GM19438 (cell line): ENCODE measurements at regions not wholly inside any gene's neighbourhood (a gene's known extent, or its start where the extent isn't known, plus 50 kb on each side); places are given as distances from the start of the nearest gene placed in this dataset.
A peak's percentile ranks its signal among the peaks of the same experiment; 100 is the strongest.

Experiments used
- ATAC-seq: cut with Tn5 transposase; IDR thresholded peaks from one replicate; pipeline ENCODE4 v1.9.1; 2021; ENCODE audit warnings: low read depth; ENCODE audit not compliant: unreplicated experiment

DNA sequence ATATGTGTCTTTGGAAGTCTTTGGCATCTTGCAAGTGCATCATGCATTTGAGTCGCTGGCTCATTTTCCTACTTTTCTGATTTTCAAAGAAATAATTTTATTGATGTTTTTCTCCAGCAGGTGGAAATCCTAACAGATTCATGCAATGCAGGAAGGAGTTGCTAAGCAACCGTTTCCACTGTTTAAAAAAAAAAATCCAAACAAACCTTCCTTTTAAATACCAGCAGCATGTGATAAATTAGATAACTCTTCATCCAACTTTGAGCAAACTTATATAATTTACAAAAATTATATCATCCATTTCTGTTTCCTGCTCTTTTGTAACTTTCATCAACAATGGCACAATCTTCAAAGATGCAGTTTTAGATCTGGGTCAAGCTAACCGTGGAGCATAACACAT, 364.1 kb downstream of the MFSD1 start:
- ATAC-seq: no peak

DNA sequence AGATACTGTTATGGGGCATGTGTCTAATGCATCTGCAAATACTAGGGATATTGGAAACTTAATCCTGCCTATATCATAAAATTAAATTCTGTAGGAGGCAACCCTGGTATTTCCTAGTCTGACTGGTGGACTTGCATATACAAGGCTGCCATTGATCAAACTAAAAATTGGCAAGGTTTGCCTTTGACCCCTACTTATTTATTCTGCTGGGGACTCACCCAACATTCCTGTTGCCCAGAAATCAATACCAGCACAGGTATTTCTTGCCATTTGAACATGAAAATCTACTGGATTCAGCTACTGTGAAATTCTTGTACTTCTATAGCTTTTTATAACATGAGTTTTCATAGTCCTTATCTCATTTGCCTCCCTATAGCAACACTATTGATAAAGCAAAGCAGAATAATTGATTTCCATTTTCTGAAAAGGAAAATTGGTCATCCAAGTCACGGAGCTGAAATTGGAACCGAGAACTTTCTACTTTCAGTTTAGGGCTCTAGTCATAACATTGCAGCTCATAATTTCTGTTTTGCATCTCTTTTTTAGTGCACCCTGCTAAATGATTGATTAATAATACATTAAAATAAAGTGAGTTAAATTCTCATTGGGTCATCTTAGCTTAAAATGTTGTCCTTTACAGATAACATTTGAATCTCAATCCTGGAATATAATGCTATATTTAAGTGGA, 365.2 kb downstream of the MFSD1 start:
- ATAC-seq: no peak

DNA sequence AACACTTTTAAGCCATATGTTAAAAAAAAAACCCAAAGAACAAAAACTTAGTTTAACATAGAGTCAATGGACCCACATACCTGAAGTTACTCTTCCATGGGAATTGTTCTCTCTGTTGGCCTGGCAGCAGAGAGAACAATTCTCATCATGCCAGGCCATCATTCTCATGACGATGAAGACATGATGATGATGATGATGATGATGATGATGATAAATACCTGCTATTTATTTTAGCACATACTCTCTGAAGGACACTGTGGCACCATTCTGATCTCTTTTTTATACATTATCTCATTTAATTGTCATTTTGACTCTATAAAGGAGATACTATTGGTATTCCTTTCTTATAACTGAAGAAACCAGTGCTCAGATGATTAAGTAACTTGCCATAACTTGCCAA, 366.9 kb downstream of the MFSD1 start:
- ATAC-seq: no peak

DNA sequence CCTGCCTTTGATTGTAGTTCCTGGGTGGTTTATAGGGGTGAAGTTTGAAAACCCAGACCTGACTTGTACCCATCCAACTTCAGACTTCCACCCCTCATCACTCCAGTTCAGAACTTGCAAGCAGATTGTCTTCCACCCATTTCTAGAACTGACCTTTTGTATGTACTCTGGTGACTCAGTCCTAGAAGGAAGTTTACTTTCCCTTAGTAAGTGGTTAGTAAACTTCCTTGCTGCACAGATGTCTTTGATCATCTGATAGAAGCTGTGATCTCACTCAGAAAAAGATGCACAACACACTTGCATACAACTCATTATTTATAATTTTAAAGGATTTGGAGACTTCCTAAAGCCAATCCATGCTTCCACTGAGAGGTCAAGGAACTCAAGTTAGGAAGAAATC, 368.0 kb downstream of the MFSD1 start:
- ATAC-seq: no peak

DNA sequence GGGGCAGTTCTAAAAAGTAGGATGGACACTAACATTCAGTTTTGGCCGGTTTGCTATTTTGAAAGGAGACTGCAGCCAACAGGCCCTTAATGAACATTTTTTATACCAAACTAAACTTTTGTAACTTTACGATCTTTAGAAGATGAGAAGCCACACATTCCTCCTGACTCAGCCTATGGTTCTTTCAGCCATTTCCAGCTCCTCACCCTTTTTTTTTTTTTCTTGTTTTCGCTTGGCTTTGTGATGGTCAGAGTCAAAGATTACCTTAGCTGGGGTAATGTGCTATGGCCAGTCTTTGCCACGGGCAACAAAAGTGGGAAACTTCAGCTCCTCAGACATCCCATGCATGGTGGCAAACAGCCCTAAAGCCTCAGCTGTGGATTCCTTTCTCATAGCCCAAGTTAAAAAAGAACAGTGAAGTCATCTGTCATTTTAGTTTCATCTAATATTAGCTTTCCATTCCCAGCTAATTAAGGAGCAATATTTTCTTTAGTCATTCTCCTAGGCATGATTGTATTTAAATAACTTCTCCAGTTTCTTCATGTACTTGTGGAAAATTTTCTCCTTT, 368.7 kb downstream of the MFSD1 start:
- ATAC-seq: no peak

DNA sequence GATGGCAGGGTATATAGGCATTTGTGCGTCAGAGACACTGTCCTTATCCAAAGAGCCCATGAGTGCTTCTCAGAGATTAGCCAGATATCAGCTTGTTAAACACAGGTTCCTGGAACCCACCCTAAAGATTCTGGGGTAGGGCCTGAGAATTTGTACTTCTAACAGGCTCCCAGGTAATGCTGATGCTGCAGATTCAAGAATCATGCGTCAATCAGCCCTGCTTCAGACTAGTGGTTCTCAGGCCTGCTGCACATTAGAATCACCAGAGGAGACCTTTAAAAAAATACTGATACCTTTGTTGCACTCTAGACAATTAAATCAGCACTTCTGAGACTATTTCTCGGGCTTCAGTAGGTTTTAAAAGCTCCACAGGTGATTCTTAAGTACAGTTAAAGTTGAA, 369.5 kb downstream of the MFSD1 start:
- ATAC-seq: no peak

DNA sequence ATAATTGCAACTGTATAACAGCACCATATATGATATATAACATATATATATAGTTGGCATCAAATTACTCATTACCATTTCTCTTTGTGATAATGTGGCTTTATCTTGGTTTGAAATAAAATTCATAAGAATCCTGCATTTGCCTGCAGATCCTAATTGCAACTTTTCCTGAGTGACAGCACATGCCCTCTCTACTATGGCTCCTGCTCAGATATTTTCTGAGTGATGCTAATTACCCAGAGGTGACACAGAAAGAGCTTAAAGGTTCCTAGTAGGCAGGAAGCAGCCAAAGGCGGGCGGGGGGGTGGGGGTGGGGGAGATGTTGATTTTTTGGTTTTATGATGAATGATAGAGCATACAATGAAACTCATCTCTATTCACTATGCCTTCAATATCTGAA, 370.6 kb downstream of the MFSD1 start:
- ATAC-seq: no peak

DNA sequence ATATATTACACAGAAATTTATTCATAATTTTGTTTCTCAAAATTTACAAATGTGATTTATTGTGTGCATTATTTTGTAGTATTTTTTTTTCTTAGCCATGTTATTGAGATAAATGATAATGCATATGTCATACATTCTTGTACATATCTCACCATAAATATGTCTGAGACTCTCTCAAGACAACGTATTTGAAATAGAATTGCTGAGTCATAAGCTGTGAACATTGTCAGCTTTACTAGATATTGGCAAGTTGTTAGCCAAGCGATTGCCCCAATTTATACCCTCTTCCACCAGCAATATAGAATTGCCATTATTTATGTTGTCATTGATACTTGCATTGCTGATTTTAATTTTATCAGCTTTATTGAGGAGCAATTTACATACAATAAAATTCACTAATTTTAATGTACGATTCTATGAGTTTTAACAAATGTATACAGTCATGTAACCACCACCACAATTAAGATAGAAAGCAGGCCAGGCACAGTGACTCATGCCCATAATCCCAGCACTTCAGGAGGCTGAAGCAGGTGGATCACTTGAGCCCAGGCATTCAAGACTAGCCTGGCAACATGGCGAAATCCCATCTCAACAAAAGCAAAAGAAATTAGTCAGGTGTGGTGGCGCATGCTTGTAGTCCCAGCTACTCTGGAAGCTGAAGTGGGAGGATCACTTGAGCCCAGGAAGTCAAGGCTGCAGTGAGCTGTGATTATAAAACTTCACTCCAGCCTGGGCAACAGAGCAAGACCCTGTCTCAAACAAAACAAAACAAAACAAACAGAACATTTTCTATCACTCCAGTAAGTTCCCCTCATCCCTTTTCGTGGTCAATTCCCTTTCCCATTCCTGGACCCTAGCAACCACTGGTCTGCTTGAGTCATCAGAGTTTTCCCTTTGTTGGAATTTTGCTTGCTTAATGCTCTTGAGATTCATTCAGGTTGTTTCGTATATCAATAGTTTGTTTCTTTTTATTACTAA, 373.1 kb downstream of the MFSD1 start:
- ATAC-seq: no peak

DNA sequence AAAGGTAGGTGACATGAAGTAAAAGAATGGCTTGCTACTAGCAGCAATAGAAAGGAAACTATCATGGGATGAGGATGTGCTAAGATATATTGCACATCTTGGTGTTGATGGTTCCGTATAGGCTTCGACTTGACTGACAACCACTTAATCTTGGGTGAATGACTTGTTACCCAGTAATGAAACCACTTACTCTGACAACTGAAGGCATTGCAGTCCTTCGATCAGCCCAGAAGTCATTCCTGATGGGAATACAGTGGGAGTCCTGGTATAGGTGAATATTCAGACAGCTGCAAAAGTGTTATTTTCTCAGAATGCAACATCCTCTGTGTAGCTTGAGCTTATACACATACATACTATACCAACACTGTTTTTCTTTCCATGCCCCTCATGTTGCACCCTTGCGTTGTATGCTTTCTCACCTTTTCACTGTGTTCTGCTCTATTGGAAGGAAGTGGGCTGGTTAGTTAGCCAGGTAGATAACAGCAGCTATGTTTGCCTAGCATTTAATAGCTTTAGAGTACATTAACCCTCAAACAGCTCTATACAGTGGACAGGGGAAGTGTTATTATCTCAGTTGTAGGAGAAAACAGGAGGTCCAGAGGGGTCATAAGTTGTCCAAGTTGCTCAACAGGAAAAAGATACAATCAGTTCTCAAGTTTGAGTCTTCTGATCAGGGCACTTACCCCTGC, 376.5 kb downstream of the MFSD1 start:
- no peak for ATAC-seq

DNA sequence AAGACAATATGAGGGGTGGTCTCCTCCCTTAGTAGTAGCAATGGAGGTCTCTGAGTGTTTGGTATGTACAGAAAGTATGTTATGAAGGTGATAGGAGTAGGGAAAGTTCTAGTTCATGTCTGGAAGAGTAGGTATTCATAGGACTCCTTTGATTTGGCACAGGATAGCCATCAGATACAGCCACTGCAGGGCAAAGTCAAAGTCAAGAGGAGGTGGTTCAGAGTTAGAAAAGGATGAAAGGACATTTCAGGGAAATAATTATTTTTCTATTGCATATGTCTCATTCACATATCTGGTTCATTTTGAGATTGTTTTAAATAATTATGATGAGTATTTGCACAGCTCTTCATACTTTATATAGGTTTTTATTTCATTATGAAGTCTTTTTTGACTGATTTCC, 381.1 kb downstream of the MFSD1 start:
- ATAC-seq: no peak

DNA sequence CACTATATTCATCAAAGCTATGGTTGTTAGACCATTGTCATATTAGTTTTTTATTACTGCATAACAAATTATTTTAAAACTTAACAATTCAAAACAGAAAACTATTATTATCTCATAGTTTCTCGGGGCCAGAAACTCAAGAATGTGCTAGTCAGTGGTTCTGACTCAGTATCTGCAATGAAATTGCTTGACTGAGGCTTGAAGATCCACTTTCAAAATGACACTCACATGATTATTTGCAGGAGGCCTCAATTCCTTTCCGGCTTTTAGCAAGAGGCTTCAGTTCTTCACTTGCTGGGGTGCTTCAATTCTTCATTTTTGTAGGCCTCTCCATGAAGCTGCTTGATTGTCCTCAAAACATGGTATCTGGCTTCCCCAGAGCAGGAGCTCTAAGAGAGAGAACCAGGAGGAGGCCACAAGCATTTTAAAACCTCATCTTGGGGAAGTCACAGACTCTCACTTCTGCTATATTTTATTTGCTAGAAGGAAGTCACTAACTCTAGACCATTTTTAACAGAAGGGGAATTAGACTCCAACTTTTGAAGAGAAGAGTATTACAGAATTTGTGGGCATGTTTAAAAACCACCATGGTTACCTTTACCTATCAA, 383.7 kb downstream of the MFSD1 start:
- peak; percentile 58 for ATAC-seq

DNA sequence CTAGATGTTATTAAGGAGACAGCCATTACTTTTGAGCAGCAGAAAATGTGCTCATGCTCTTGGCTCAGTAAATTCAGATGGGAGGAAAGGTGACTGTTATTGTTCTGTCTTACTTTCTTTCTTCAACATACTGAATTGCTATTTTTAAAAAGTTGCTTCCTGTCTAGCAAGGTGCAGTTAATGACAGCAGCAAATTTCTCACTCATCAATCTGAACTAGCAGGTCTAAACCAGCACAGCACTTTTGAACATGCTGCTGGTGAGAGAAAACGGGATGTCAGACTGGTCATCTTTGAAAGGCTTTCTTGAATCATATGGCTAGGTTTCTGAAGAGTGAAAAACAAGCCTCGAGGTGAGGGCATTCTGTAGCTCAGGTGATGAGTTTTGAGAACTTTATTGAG, 384.7 kb downstream of the MFSD1 start:
- peak; percentile 38 for ATAC-seq

DNA sequence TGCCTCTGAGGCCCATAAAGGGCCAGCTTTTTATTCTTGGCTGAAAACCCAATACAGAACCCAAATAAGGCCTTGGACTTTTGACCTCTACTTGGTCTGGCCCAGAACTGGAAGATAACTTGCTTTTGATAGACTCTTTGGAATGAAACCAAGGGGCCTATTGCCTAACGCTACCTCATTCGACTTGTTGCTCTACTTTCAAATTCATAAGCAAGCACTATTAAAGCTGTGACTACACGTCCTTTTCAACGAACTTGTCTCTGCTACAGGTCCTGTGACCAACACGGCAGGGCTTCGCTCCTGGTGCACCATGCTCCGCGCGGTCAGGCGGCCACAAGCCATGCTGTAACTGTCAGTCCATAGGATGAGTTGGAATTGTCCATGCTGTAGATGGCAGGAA, 385.4 kb downstream of the MFSD1 start:
- no peak for ATAC-seq

DNA sequence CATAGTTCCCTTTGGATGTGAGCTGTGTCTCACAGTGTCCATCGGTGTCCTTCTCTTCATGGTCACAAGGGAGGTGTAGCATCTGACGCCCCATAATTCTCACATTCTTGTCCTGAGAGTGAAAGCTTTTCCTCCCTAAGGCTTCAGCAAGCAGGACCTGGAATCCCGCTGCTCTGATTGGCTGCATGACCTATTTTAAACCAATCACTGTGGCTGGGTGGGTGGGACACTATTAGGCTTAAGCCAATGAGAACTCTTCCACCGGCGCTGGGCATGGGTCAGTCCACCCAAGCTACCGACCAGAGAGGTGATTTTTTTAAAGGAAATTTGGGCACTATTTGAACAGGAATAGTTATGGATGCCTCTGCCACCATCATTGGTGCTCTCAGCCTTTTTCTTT, 385.9 kb downstream of the MFSD1 start:
- no peak for ATAC-seq

DNA sequence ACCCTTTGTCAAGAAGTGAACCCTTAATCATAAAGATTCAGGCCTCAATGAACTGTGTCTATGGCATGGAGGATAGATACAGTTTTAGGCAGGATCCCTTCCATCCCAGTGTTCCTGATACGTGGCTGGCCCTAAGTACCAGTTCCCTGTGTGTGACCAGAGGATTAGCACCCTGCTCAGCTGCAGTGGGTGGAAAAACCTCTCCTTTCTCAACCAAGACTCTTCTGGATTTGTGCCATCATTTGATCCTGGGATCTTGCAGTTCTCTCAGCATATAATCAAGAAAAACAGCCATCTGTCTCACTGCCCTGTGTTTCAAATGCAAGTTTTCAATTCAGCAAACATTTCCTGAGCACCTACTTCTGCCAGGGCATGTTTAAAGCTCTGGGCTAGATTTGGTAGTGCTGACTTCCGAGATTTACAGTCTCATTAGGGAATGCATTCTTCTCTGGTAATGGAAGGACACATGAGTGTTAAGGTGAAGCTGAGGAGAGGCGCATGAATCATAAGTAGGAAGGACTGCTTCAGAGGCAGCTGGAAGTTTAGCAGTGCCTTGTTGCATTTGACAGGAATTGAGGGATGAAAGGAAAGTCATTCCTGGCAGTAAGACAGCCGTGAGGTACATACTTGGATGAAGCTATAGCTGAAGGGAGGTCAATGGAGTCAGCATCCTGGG, 388.3 kb downstream of the MFSD1 start:
- ATAC-seq: no peak

DNA sequence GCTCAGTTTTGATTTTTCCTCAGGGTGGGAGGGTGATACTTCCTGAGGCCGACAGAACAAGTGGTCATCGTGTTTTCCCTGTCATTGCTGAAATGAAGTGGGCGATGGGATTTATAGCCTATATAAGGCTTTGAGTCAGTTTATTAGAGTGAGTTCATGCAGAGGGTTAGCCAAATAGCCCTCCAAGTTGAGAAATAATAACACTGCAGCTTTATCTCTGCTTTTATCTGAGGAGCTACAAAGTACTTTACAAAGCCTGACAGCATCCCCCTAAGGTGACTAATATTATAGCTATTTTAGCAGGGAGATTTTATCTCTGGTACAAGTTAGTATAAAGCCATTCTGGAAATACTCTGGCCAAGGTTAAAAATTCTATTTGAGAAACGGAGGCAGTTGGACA, 389.6 kb downstream of the MFSD1 start:
- ATAC-seq: no peak

DNA sequence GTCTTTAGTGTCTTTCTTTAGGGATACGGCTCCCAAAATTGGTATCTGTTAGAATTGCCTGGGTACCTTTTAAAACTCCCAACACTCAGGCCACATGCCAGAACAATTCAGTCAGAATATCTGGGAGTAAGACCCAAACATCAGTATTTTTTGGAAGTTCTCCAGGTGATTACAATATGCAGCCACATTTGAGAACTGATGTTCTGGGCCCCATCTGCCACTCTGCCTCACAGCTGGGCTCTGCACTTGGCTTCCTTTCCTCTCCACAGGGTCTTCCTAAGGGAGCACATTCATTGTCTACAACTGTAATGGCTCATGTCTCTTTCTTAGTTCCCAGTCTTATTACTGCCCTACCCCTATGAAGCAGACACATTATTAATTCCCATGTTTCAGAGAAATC, 394.5 kb downstream of the MFSD1 start:
- ATAC-seq: no peak

DNA sequence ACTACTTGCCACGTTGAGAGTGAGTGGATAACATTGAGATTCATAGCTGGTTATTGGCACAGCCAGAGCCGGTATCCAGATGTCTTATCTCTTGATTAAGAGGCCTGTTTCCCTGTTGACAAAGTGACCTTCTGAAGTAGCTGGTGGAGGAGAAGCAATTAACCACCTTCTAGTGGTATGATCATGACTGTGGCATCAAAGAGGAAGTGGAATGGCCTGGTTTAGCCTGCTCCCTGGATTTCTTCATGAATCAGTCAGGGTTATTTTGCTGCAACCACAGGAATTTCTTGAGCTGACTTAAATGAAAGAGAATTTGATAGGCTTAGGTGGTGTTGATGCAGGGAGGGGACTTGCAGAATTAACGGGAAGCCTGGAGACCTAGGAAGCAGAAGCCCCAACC, 398.3 kb downstream of the MFSD1 start:
- no peak for ATAC-seq

DNA sequence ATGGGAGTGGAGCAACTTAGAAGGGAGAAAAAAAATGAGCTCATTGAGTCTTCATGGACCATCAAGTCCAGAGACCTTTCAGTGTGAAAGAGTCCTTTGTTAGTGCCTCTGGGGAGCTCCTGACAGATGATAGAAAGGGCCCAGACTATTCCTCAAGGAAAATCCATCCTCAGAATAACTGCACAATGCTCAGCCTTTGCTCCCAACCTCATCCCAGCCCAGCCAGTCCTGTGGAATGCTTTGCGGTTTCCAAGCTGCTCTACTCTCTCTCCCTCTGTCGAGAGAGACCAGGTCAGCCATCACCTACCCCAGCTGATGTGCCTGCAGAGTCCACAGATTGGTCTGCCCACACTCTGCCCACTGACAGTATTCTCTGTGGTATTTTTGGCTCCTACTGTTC, 406.2 kb downstream of the MFSD1 start:
- no peak for ATAC-seq

DNA sequence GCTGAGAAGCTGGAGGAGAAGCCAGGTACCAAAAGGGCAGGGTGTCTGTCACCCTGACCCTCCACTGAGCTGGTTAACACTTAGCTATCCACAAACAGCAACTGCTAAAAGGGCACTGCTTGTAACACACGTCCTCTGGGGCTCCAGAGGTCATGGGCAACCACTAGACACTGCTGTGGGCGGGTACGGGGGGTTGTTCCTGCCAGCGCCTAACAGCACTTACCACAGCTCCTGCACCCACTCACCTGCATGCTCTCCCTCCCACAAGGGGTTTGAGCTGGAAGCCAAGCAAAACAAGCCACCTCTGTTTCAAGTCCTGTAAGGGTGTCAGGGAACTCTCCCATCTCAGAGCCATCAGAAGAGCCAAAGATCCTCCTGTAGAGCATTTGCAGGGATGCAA, 407.6 kb downstream of the MFSD1 start:
- no peak for ATAC-seq
